PC-9 (cell line): ENCODE measurements at regions not wholly inside any gene's neighbourhood (a gene's known extent, or its start where the extent isn't known, plus 50 kb on each side); places are given as distances from the start of the nearest gene placed in this dataset.

ENCODE experiments used
- BruUV-seq: library from RNA; stranded (reverse); fragments of 400-500 nt; replicated peaks from 2 replicates; lab custom pipeline; 2021; lab: Mats Ljungman, UMichigan
- CTCF ChIA-PET: fragments of 300-600 bp; sonication (Branson Sonifier 250); formaldehyde crosslinking; loops from one replicate; lab custom pipeline; 2022; ENCODE audit warnings: antibody characterized with exemption; lab: Charles Lee
- POLR2A ChIA-PET: fragments of 300-600 bp; sonication (Branson Sonifier 250); formaldehyde crosslinking; loops from one replicate; lab custom pipeline; 2022; ENCODE audit warnings: antibody characterized with exemption; ENCODE audit not compliant: unreplicated experiment; lab: Charles Lee
- DNase-seq, 2 experiments: peaks; one replicate each; pipeline versions ENCODE4 v3.0.0 to v3.0.0-alpha.2; 2015 to 2022; ENCODE audit warnings: mixed read lengths in 1 of 2
- H2AFZ ChIP-seq: fragments of 200-600 bp; sonication (generic); 2 replicates; pipeline ENCODE4 v1.8.1; 2017; ENCODE audit warnings: antibody characterized with exemption
- H3F3A ChIP-seq: fragments of 200-600 bp; sonication (generic); 2 replicates; pipeline ENCODE4 v1.8.1; 2017; ENCODE audit warnings: antibody characterized with exemption, mild to moderate bottlenecking, low read depth; ENCODE audit not compliant: insufficient read depth
- H3K27ac ChIP-seq: fragments of 200-600 bp; sonication (generic); 2 replicates; pipeline ENCODE4 v1.6.1; 2016; ENCODE audit warnings: mixed run types
- H3K27me3 ChIP-seq: fragments of 200-600 bp; sonication (generic); 2 replicates; pipeline ENCODE4 v1.6.1; 2016; ENCODE audit warnings: low read depth, mixed run types; ENCODE audit not compliant: insufficient read depth
- H3K36me3 ChIP-seq: fragments of 200-600 bp; sonication (generic); 2 replicates; pipeline ENCODE4 v1.6.1; 2016; ENCODE audit warnings: low read depth, mixed run types
- H3K4me1 ChIP-seq: fragments of 200-600 bp; sonication (generic); replicated peaks from 2 replicates; pipeline ENCODE4 v1.6.1; 2016; ENCODE audit warnings: mixed run types; ENCODE audit not compliant: insufficient read depth
- H3K4me2 ChIP-seq: fragments of 200-600 bp; sonication (generic); 2 replicates; pipeline ENCODE4 v1.6.1; 2017; ENCODE audit warnings: mixed run types
- H3K4me3 ChIP-seq: fragments of 200-600 bp; sonication (generic); 2 replicates; pipeline ENCODE4 v1.6.1; 2016; ENCODE audit warnings: mixed run types
- H3K79me2 ChIP-seq: fragments of 200-600 bp; sonication (generic); 2 replicates; pipeline ENCODE4 v1.6.1; 2017; ENCODE audit warnings: low read depth, mixed run types
- H3K9me2 ChIP-seq: fragments of 200-600 bp; sonication (generic); 2 replicates; pipeline ENCODE4 v1.8.1; 2017; ENCODE audit warnings: mild to moderate bottlenecking; ENCODE audit not compliant: insufficient read depth
- H3K9me3 ChIP-seq: fragments of 200-600 bp; sonication (generic); 2 replicates; pipeline ENCODE4 v1.8.1; 2016; ENCODE audit warnings: low read depth; ENCODE audit not compliant: insufficient read depth
- H4K20me1 ChIP-seq: fragments of 200-600 bp; sonication (generic); 2 replicates; pipeline ENCODE4 v1.8.1; 2017; ENCODE audit not compliant: insufficient read depth
- CTCF ChIP-seq: fragments of 200-600 bp; sonication (generic); conservative IDR thresholded peaks from 2 replicates; pipeline ENCODE4 v1.6.1; 2017; ENCODE audit warnings: mixed run types, antibody characterized with exemption, mild to moderate bottlenecking, moderate library complexity
- EZH2 ChIP-seq: fragments of 200-600 bp; sonication (generic); IDR thresholded peaks from 2 replicates; pipeline ENCODE4 v1.8.0; 2017; ENCODE audit warnings: antibody characterized with exemption, low read depth
- intact Hi-C: fragments of 100-400 bp; cut with micrococcal nuclease; formaldehyde crosslinking; loops from one replicate; pipeline ENCODE4 v1.10.0; 2022; ENCODE audit not compliant: unreplicated experiment

- Histone ChIP-seq H3K27ac (no peak overlapping the region), H3K79me2 (no peaks in the 10 kb centered on the region), H4K20me1 (no peaks in the 10 kb centered on the region), H3K4me1 (no peaks in the 10 kb centered on the region), H3K4me2 (no peak overlapping the region), H3K9me3 (no peaks in the 10 kb centered on the region), H3K4me3 (no peak overlapping the region), H3K9me2 (no peaks in the 10 kb centered on the region), H3F3A (no peaks in the 10 kb centered on the region), H2AFZ (no peak overlapping the region), H3K36me3 (no peaks in the 10 kb centered on the region), H3K27me3 (no peaks in the 10 kb centered on the region)
- TF ChIP-seq CTCF (no peak), EZH2 (no peak)
- POLR2A ChIA-PET = no interaction called here
- BruUV-seq = no TSS peak
- no peak for DNase-seq
- CTCF ChIA-PET = no interaction called here
- intact Hi-C loops = no loop called here
Observed at GRCh38 chr5:136642976-136643375, 277.6 kb upstream of the TRPC7 start.

GRCh38 chr5:136639616-136640015, 274.3 kb upstream of the TRPC7 start:
- Histone ChIP-seq H3K4me2 (no peak overlapping the region), H3K9me3 (no peaks in the 10 kb centered on the region), H3K27me3 (no peaks in the 10 kb centered on the region), H3K9me2 (no peaks in the 10 kb centered on the region), H4K20me1 (no peaks in the 10 kb centered on the region), H3K79me2 (no peaks in the 10 kb centered on the region), H3K4me1 (no peaks in the 10 kb centered on the region), H3F3A (no peaks in the 10 kb centered on the region), H3K4me3 (no peak overlapping the region), H2AFZ (no peak overlapping the region), H3K36me3 (no peaks in the 10 kb centered on the region), H3K27ac (no peak overlapping the region)
- ChIA-PET CTCF (no interaction called here), POLR2A (no interaction called here)
- TF ChIP-seq EZH2 = no peak
- BruUV-seq = no TSS peak
- intact Hi-C loops = no loop called here
- DNase-seq = no peak

GRCh38 chr5:136638084-136638483, 272.7 kb upstream of the TRPC7 start:
- BruUV-seq = no TSS peak
- H4K20me1 ChIP-seq = no peaks in the 10 kb centered on the region
- no peaks in the 10 kb centered on the region for H3K9me2 ChIP-seq
- no peaks in the 10 kb centered on the region for H3K36me3 ChIP-seq
- H3K9me3 ChIP-seq = no peaks in the 10 kb centered on the region
- POLR2A ChIA-PET = no interaction called here
- TF ChIP-seq EZH2 = no peak
- peak; percentile 22; the same call in 1 of the 2 replicates for TF ChIP-seq CTCF
- no peak overlapping the region for H2AFZ ChIP-seq
- CTCF ChIA-PET = interaction anchor here (0.7 kb wide), 1 partner anchor 132 kb away, joined by 3 read pairs; no protein-coding TSS in a partner anchor
- H3K79me2 ChIP-seq = no peaks in the 10 kb centered on the region
- no peak for DNase-seq
- no peak overlapping the region for H3K4me2 ChIP-seq
- H3K27me3 ChIP-seq = no peaks in the 10 kb centered on the region
- H3K27ac ChIP-seq = no peak overlapping the region
- intact Hi-C loops = no loop called here
- H3F3A ChIP-seq = no peaks in the 10 kb centered on the region
- no peak overlapping the region for H3K4me3 ChIP-seq
- H3K4me1 ChIP-seq = no peaks in the 10 kb centered on the region

- CTCF ChIA-PET = interaction anchor here (0.6 kb wide), 1 partner anchor 169 kb away, joined by 11 read pairs; no protein-coding TSS in a partner anchor
- Histone ChIP-seq H3K4me2 (no peak overlapping the region), H3K4me1 (0 out of 2 replicates have a peak, but pooled peaks cover 3% of the 10 kb centered on the region), H3K27me3 (no peaks in the 10 kb centered on the region), H3K4me3 (no peak overlapping the region), H4K20me1 (no peaks in the 10 kb centered on the region), H3K9me3 (no peaks in the 10 kb centered on the region), H3F3A (no peaks in the 10 kb centered on the region), H3K79me2 (no peaks in the 10 kb centered on the region), H2AFZ (no peak overlapping the region), H3K27ac (no peak overlapping the region), H3K9me2 (no peaks in the 10 kb centered on the region), H3K36me3 (no peaks in the 10 kb centered on the region)
- intact Hi-C loops = no loop called here
- DNase-seq = no peak
- TF ChIP-seq EZH2 = no peak
- no peak for TF ChIP-seq CTCF
- POLR2A ChIA-PET = no interaction called here
- BruUV-seq = no TSS peak
Observed at GRCh38 chr5:136636001-136636400, 270.7 kb upstream of the TRPC7 start.
